Hepatocyte (in vitro differentiated cells): ENCODE measurements at regions not wholly inside any gene's neighbourhood (a gene's known extent, or its start where the extent isn't known, plus 50 kb on each side); places are given as distances from the start of the nearest gene placed in this dataset.

Source experiments
- DNase-seq: peaks from one replicate; pipeline ENCODE4 v3.0.0-alpha.2; 2016; ENCODE audit warnings: low spot score
- H2AFZ ChIP-seq: fragments of 200-600 bp; sonication (generic); 2 replicates; pipeline ENCODE4 v1.6.0; 2016; ENCODE audit warnings: antibody characterized with exemption, mild to moderate bottlenecking
- H3K27ac ChIP-seq: fragments of 200-600 bp; sonication (generic); 2 replicates; pipeline ENCODE4 v1.5.1; 2016; ENCODE audit warnings: mild to moderate bottlenecking
- H3K27me3 ChIP-seq: fragments of 200-600 bp; sonication (generic); 2 replicates; pipeline ENCODE4 v1.6.1; 2016
- H3K36me3 ChIP-seq: fragments of 200-600 bp; sonication (generic); replicated peaks from 2 replicates; pipeline ENCODE4 v1.5.1; 2016; ENCODE audit warnings: low read depth; ENCODE audit not compliant: insufficient read depth
- H3K4me1 ChIP-seq: fragments of 200-600 bp; sonication (generic); 2 replicates; pipeline ENCODE4 v1.5.1; 2016; ENCODE audit warnings: mild to moderate bottlenecking, moderate library complexity; ENCODE audit not compliant: insufficient read depth
- H3K4me2 ChIP-seq: fragments of 200-600 bp; sonication (generic); 2 replicates; pipeline ENCODE4 v1.6.0; 2016
- H3K4me3 ChIP-seq: fragments of 200-600 bp; sonication (generic); 2 replicates; pipeline ENCODE4 v1.5.1; 2016; ENCODE audit warnings: mild to moderate bottlenecking
- H3K79me2 ChIP-seq: fragments of 200-600 bp; sonication (generic); 2 replicates; pipeline ENCODE4 v1.6.0; 2017; ENCODE audit warnings: mild to moderate bottlenecking
- H3K9me2 ChIP-seq: fragments of 200-600 bp; sonication (generic); replicated peaks from 2 replicates; pipeline ENCODE4 v1.6.0; 2017; ENCODE audit warnings: mild to moderate bottlenecking; ENCODE audit not compliant: insufficient read depth
- H3K9me3 ChIP-seq: fragments of 200-600 bp; sonication (generic); 2 replicates; pipeline ENCODE4 v1.5.1; 2016; ENCODE audit warnings: low read depth, mild to moderate bottlenecking
- H4K20me1 ChIP-seq: fragments of 200-600 bp; sonication (generic); 2 replicates; pipeline ENCODE4 v1.6.0; 2016; ENCODE audit warnings: mild to moderate bottlenecking; ENCODE audit not compliant: insufficient read depth, poor library complexity, severe bottlenecking
- CTCF ChIP-seq: fragments of 200-600 bp; sonication (generic); IDR thresholded peaks from 2 replicates; pipeline ENCODE4 v1.5.1; 2016; ENCODE audit warnings: antibody characterized with exemption, mild to moderate bottlenecking; ENCODE audit not compliant: poor library complexity
- EZH2 ChIP-seq: fragments of 200-600 bp; sonication (generic); IDR thresholded peaks from 2 replicates; pipeline ENCODE4 v1.6.1; 2016; ENCODE audit warnings: antibody characterized with exemption, mild to moderate bottlenecking, borderline replicate concordance
- EZH2phosphoT487 ChIP-seq: fragments of 200-600 bp; sonication (generic); IDR thresholded peaks from one replicate; pipeline ENCODE4 v1.6.1; 2018; ENCODE audit warnings: antibody characterized with exemption, mild to moderate bottlenecking, low read depth, moderate library complexity; ENCODE audit not compliant: unreplicated experiment, severe bottlenecking
- WGBS: methylation state at CpG from one replicate; pipeline ENCODE4 v1.1.6; 2016; ENCODE audit warnings: low lambda C conversion rate; ENCODE audit errors: missing lambda C conversion rate; 5-methylcytosine and 5-hydroxymethylcytosine counted together

- peaks cover 97% of the 10 kb centered on the region for H3K79me2 ChIP-seq
- no peak overlapping the region for H3K4me3 ChIP-seq
- H3K36me3 ChIP-seq, result no peaks in the 10 kb centered on the region
- peak overlapping the region; percentile 3 for H3K27ac ChIP-seq
- H3K4me2 ChIP-seq, result peak overlapping the region; percentile 12
- 75% methylated on average over 7 of the region's 7 CpGs for WGBS
- peaks cover 26% of the 10 kb centered on the region for H3K4me1 ChIP-seq
- no peak for DNase-seq
- H4K20me1 ChIP-seq, result peaks cover 7% of the 10 kb centered on the region
- H3K9me2 ChIP-seq, result no peaks in the 10 kb centered on the region
- TF ChIP-seq CTCF, result no peak
- no peak for TF ChIP-seq EZH2phosphoT487
- TF ChIP-seq EZH2, result no peak
- H3K9me3 ChIP-seq, result no peaks in the 10 kb centered on the region
- no peaks in the 10 kb centered on the region for H3K27me3 ChIP-seq
- no peak overlapping the region for H2AFZ ChIP-seq
Measured at GRCh38 chr5:124669956-124670721, 76.3 kb downstream of the ZNF608 start.

- Histone ChIP-seq H3K4me3 (no peak overlapping the region), H3K9me2 (no peaks in the 10 kb centered on the region), H2AFZ (no peak overlapping the region), H3K4me1 (peaks cover 30% of the 10 kb centered on the region), H4K20me1 (peaks cover 7% of the 10 kb centered on the region), H3K9me3 (no peaks in the 10 kb centered on the region), H3K27ac (no peak overlapping the region), H3K79me2 (peaks cover 96% of the 10 kb centered on the region), H3K36me3 (no peaks in the 10 kb centered on the region), H3K27me3 (no peaks in the 10 kb centered on the region), H3K4me2 (no peak overlapping the region)
- 90% methylated on average over 4 of the region's 4 CpGs for WGBS
- TF ChIP-seq CTCF (no peak), EZH2 (no peak), EZH2phosphoT487 (no peak)
- DNase-seq, result no peak
Measured at GRCh38 chr5:124669300-124669648, 77.2 kb downstream of the ZNF608 start.

- H3K27ac ChIP-seq, result no peak overlapping the region
- 88% methylated on average over 7 of the region's 7 CpGs for WGBS
- DNase-seq, result no peak
Measured at GRCh38 chr5:124668353-124669299, 77.8 kb downstream of the ZNF608 start.

More at GRCh38 chr5:124668353-124669299, 77.8 kb downstream of the ZNF608 start:
- no peaks in the 10 kb centered on the region for H3K27me3 ChIP-seq
- H3K4me3 ChIP-seq, result no peak overlapping the region
- no peak overlapping the region for H2AFZ ChIP-seq
- H3K9me2 ChIP-seq, result no peaks in the 10 kb centered on the region
- peaks cover 96% of the 10 kb centered on the region for H3K79me2 ChIP-seq
- peaks cover 36% of the 10 kb centered on the region for H3K4me1 ChIP-seq
- H4K20me1 ChIP-seq, result peaks cover 7% of the 10 kb centered on the region
- H3K9me3 ChIP-seq, result no peaks in the 10 kb centered on the region
- TF ChIP-seq CTCF (no peak), EZH2 (no peak), EZH2phosphoT487 (no peak)
- no peaks in the 10 kb centered on the region for H3K36me3 ChIP-seq
- no peak overlapping the region for H3K4me2 ChIP-seq
